Thymus (tissue), 11 donors: ENCODE measurements at regions not wholly inside any gene's neighbourhood (a gene's known extent, or its start where the extent isn't known, plus 50 kb on each side); places are given as distances from the start of the nearest gene placed in this dataset.
"Not testable (repeated sequence)": the region's sequence is repeated elsewhere in the genome, so short reads cannot be mapped to it uniquely, and the experiment has no call there.

ENCODE experiments used
- DNase-seq, 9 donors: peaks; one replicate each; pipeline ENCODE4 v3.0.0-alpha.2; 2013; ENCODE audit warnings: low spot score in 9 of 9, low read depth in 6 of 9, missing footprints in 1 of 9
- H3K27ac ChIP-seq, 2 donors: one replicate each; pipeline ENCODE4 v1.5.1; 2013; ENCODE audit warnings: control low read depth in 1 of 2, low read depth in 1 of 2, low read length in 1 of 2, mild to moderate bottlenecking in 1 of 2, moderate library complexity in 1 of 2
- H3K27me3 ChIP-seq, 2 donors: one replicate each; pipeline ENCODE4 v1.5.1; 2013; ENCODE audit warnings: low read length in 1 of 2; ENCODE audit not compliant: control insufficient read depth in 2 of 2, insufficient read depth in 1 of 2
- H3K36me3 ChIP-seq, 2 donors: one replicate each; pipeline ENCODE4 v1.5.1; 2013; ENCODE audit warnings: low read length in 1 of 2, mild to moderate bottlenecking in 1 of 2, moderate library complexity in 1 of 2; ENCODE audit not compliant: control insufficient read depth in 2 of 2, insufficient read depth in 2 of 2
- H3K4me1 ChIP-seq, 2 donors: one replicate each; pipeline ENCODE4 v1.5.1; 2013; ENCODE audit warnings: low read length in 2 of 2; ENCODE audit not compliant: control insufficient read depth in 2 of 2, insufficient read depth in 2 of 2
- H3K4me3 ChIP-seq, 2 donors: one replicate each; pipeline ENCODE4 v1.5.1; 2013; ENCODE audit warnings: low read length in 2 of 2, control low read depth in 1 of 2, mild to moderate bottlenecking in 1 of 2
- H3K9me3 ChIP-seq, 2 donors: one replicate each; pipeline ENCODE4 v1.5.1; 2013; ENCODE audit warnings: low read length in 1 of 2, mild to moderate bottlenecking in 1 of 2; ENCODE audit not compliant: control insufficient read depth in 2 of 2, insufficient read depth in 1 of 2
- WGBS: extraction: QIAGEN DNeasy Blood & Tissue Kit; methylation state at CpG from one replicate; pipeline ENCODE4 v1.1.7; 2013; 5-methylcytosine and 5-hydroxymethylcytosine counted together
- donor health status: healthy.

DNA sequence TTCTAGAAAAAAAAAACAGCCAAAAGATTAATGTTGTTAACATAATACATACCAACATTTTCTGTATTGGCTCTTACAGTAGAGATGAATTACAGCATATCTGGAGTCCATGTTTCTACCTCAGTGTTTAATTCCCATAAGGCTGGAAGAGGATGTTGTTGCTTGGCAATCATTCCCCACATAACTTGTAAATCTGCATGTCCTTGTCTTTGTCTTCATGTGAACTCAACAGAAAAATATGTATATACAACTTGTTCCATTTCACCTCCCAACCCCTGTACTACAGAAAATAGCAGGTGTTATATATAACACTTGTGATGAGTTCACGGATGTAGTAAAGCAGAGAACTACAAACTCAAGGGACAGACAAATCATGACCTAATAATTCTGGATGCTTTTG, 160.9 kb upstream of the SEMA3C start:
- no peak for DNase-seq
- Histone ChIP-seq H3K27ac (no peak overlapping the region), H3K36me3 (no peaks in the 10 kb centered on the region), H3K27me3 (no peaks in the 10 kb centered on the region), H3K9me3 (peaks cover 0 to 5% of the 10 kb centered on the region in 2 donors), H3K4me3 (no peak overlapping the region), H3K4me1 (no peaks in the 10 kb centered on the region)
- WGBS = 96% methylated on average over 1 of the region's 1 CpG

DNA sequence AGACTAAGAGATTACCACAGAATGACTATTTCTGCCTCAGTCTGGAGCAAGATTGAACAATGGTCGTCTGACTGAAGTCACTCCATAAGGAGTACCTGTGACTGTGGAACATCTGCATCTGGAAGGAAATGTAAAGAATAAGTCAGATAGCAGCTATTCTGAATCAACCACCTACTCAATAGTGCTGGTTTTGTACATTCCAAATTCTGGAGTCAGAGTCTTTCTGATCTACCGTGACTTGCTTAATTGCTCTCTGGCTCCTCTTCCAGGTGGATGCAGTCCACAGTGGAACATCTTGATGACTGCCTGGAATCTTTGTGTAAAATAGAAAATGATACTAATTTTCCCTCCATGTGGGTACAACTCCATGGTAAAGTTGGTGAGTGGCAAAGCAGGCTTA, 156.3 kb upstream of the SEMA3C start:
- Histone ChIP-seq H3K27me3 (no peaks in the 10 kb centered on the region), H3K4me3 (no peak overlapping the region), H3K9me3 (peaks cover 2 to 14% of the 10 kb centered on the region in 2 donors), H3K4me1 (no peaks in the 10 kb centered on the region), H3K27ac (no peak overlapping the region), H3K36me3 (no peaks in the 10 kb centered on the region)
- 95% methylated on average over 2 of the region's 2 CpGs for whole genome bisulfite sequencing
- DNase-seq = no peak

DNA sequence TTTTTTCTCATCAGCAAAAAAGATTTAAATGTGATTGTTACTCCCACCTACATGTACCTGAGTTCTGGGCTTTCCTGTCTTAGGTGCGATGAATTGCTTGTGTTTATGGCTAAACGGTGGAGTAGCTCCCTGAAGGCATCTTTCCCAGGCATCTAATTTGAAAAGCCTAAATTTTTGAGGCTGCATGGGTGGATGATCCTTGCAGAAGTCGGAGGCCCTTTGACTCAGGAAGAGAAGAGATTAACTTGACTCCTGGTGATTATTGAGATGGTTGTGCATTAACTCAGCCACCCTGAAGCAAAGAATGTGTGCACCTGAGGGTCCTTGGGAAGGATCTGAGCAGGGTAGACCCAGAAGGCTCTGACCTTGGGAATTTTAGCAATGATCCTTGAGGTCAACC, 155.6 kb upstream of the SEMA3C start:
- Histone ChIP-seq H3K4me1 (no peaks in the 10 kb centered on the region), H3K4me3 (no peak overlapping the region), H3K9me3 (peaks cover 2 to 18% of the 10 kb centered on the region in 2 donors), H3K27ac (no peak overlapping the region), H3K36me3 (no peaks in the 10 kb centered on the region), H3K27me3 (no peaks in the 10 kb centered on the region)
- 94% methylated on average over 3 of the region's 3 CpGs for WGBS
- no peak for DNase-seq

DNA sequence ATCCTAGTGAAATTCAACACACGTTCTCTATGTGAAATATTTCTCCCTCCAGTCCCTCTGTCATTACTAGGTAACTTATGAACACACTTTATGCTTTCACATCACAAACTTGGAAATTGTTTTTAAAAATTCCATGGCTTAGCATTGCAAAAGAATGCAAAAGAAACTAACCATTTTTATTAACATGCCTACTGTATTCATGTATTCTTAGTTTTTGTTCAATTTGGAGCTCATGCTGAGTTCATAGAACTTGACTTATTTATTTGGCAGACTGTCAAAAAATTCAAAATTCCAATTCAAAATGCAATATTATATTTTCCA, 155.0 kb upstream of the SEMA3C start:
- Histone ChIP-seq H3K4me1 (no peaks in the 10 kb centered on the region), H3K36me3 (no peaks in the 10 kb centered on the region), H3K27ac (no peak overlapping the region), H3K9me3 (peaks cover 2 to 18% of the 10 kb centered on the region in 2 donors), H3K4me3 (no peak overlapping the region), H3K27me3 (no peaks in the 10 kb centered on the region)
- WGBS = 93% methylated on average over 1 of the region's 1 CpG
- DNase-seq = no peak

DNA sequence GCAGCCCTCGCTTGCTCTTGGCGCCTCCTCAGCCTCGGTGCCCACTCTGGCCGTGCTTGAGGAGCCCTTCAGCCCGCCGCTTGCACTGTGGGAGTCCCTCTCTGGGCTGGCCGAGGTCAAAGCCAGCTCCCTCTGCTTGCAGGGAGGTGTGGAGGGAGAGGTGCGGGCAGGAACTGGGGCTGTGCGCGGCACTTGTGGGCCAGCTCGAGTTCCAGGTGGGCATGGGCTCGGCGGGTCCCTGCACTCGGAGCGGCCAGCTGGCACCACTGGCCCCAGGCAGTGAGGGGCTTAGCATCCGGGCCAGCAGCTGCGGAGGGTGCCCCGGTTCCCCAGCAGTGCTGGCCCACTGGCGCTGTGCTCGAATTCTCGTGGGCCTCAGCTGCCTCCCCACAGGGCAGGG, 152.1 kb upstream of the SEMA3C start:
- no peak for DNase-seq
- peaks cover 2 to 13% of the 10 kb centered on the region in 2 donors for H3K9me3 ChIP-seq
- H3K36me3 ChIP-seq = no peaks in the 10 kb centered on the region
- H3K4me1 ChIP-seq = no peaks in the 10 kb centered on the region
- 98% methylated on average over 21 of the region's 21 CpGs for WGBS
- H3K27me3 ChIP-seq = no peaks in the 10 kb centered on the region
- H3K4me3 ChIP-seq = no peak overlapping the region
- H3K27ac ChIP-seq = no peak overlapping the region

DNA sequence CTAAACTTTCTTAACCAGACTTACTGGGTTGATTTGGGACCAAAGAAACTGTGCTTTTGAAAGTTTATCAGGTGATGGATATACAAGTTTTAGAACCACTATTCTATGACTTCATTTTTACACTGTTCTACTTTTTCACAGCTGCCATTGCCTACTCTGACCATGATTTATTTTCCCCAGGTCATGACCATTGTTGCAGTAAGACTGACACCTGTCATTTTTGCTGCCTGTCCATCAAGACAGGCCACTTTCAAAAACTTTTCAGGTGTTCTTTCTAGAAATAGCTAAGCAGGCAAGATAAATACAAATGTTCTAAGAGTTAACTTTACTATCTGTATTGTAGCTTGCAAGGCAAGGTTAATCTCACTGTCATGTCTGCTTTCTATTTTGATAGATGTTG, 147.9 kb upstream of the SEMA3C start:
- H3K4me1 ChIP-seq = no peaks in the 10 kb centered on the region
- DNase-seq = no peak
- no peak overlapping the region for H3K27ac ChIP-seq
- no peak overlapping the region for H3K4me3 ChIP-seq
- no peaks in the 10 kb centered on the region for H3K27me3 ChIP-seq
- H3K9me3 ChIP-seq = peaks cover 2 to 13% of the 10 kb centered on the region in 2 donors
- H3K36me3 ChIP-seq = no peaks in the 10 kb centered on the region

DNA sequence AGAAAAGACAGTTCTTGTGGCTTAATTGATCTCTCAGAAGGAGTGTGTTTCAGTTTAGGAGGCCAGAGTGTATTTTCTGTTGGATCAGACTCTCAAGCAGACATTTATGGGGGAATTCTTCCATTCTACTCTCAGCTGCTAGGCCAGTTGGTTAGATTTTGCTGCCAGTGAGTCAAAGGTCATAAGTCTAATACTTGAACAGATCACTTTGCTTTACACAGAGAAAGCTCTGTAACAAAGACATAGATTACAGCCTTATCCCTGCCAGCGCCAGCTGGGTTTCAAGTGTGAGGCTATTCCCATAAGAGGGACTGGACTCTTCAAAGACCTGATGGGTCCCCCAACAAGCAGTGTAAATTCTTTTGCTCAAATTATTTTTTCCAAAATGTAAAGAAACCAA, 145.6 kb upstream of the SEMA3C start:
- WGBS = 92% methylated on average over 1 of the region's 1 CpG
- Histone ChIP-seq H3K27ac (no peak overlapping the region), H3K9me3 (peaks cover 0 to under 1% of the 10 kb centered on the region in 2 donors), H3K36me3 (no peaks in the 10 kb centered on the region), H3K4me1 (no peaks in the 10 kb centered on the region), H3K4me3 (no peak overlapping the region), H3K27me3 (no peaks in the 10 kb centered on the region)
- DNase-seq = no peak

DNA sequence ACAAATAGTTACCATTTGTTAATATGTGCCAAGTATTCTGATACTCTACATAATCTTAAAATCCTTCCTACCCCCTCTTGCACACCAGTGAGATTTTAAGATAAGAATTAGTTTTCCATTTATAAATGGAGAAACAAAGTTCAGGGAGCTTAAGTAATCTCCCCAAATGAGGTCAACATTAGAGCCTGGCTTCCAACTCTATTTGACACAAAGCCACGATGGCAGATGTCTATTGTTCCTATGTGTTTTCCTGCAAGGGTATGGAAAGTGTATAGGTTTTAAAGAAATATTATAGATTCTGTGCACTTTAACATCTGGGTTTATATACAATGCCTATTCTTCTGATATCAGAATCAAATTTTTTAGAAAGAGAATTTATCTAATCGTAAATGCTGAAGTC, 143.9 kb upstream of the SEMA3C start:
- Histone ChIP-seq H3K36me3 (no peaks in the 10 kb centered on the region), H3K4me3 (no peak overlapping the region), H3K27ac (no peak overlapping the region), H3K9me3 (no peaks in the 10 kb centered on the region), H3K27me3 (no peaks in the 10 kb centered on the region), H3K4me1 (no peaks in the 10 kb centered on the region)
- WGBS = 93% methylated on average over 2 of the region's 2 CpGs
- DNase-seq = no peak

DNA sequence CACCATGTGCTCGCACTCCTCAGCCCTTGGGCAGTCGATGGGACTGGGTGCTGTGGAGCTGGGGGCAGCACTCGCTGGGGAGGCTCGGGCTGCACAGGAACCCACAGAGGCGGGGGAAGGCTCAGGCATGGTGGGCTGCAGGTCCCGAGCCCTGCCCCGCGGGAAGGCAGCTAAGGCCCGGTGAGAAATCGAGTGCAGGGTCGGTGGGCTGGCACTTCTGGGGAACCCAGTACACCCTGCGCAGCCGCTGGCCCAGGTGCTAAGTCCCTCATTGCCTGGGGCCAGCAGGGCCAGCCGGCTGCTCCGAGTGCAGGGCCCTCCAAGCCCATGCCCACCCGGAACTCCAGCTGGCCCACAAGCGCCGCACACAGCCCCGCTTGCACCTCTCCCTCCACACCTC, 138.6 kb upstream of the SEMA3C start:
- H3K27me3 ChIP-seq, DNase-seq, H3K36me3 ChIP-seq, H3K4me3 ChIP-seq, H3K9me3 ChIP-seq, H3K27ac ChIP-seq, H3K4me1 ChIP-seq: not testable (repeated sequence)
- 94% methylated on average over 19 of the region's 19 CpGs for WGBS

DNA sequence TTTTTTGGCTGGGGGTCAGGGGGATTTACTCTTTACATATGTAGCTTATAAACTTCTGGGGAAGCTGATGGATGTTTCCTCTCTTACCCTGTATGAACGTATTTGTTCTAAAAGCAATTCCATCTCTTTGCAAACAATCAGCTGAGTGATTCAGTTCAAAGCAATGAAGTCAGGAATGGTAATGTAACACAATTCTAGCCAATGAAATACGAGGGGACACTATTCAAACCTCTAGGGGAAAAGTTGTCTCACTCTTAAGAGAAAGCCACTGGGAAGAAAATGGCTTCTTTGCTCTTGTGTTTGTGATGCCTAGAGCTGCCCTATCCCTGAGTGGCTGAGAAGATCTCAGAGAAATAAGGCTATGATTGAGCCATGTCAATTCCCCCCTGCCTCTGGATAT, 134.8 kb upstream of the SEMA3C start:
- no peaks in the 10 kb centered on the region for H3K27me3 ChIP-seq
- no peak for DNase-seq
- H3K9me3 ChIP-seq = peaks cover 0 to 7% of the 10 kb centered on the region in 2 donors
- 88% methylated on average over 2 of the region's 2 CpGs for WGBS
- H3K27ac ChIP-seq = no peak overlapping the region
- no peaks in the 10 kb centered on the region for H3K4me1 ChIP-seq
- no peaks in the 10 kb centered on the region for H3K36me3 ChIP-seq
- H3K4me3 ChIP-seq = no peak overlapping the region
